Calu3 (cell line): ENCODE measurements at regions not wholly inside any gene's neighbourhood (a gene's known extent, or its start where the extent isn't known, plus 50 kb on each side); places are given as distances from the start of the nearest gene placed in this dataset.

ENCODE experiments used
- BruUV-seq: library from RNA; stranded (reverse); fragments of 400-500 nt; replicated peaks from 2 replicates; lab custom pipeline; 2021; lab: Mats Ljungman, UMichigan
- CTCF ChIA-PET: fragments of 300-600 bp; sonication (Branson Sonifier 250); formaldehyde crosslinking; loops from one replicate; lab custom pipeline; 2022; ENCODE audit warnings: antibody characterized with exemption; lab: Charles Lee
- DNase-seq: peaks from one replicate; pipeline ENCODE4 v3.0.0; 2022
- H3K27ac Mint-ChIP-seq: one replicate; pipeline ENCODE4 v1.8.0; 2022; ENCODE audit warnings: mixed read lengths; ENCODE audit not compliant: unreplicated experiment
- H3K27me3 Mint-ChIP-seq: one replicate; pipeline ENCODE4 v1.8.0; 2022; ENCODE audit warnings: mixed read lengths; ENCODE audit not compliant: unreplicated experiment
- H3K36me3 Mint-ChIP-seq: one replicate; pipeline ENCODE4 v1.8.0; 2022; ENCODE audit warnings: mild to moderate bottlenecking, moderate library complexity, mixed read lengths; ENCODE audit not compliant: insufficient read depth, unreplicated experiment
- H3K4me1 Mint-ChIP-seq: one replicate; pipeline ENCODE4 v1.8.0; 2022; ENCODE audit warnings: mild to moderate bottlenecking, low read depth, mixed read lengths; ENCODE audit not compliant: unreplicated experiment
- H3K4me3 Mint-ChIP-seq: one replicate; pipeline ENCODE4 v1.8.0; 2022; ENCODE audit warnings: mild to moderate bottlenecking, low read depth, moderate library complexity, mixed read lengths; ENCODE audit not compliant: unreplicated experiment
- H3K9me3 Mint-ChIP-seq: one replicate; pipeline ENCODE4 v1.8.0; 2022; ENCODE audit warnings: low read depth, mixed read lengths; ENCODE audit not compliant: unreplicated experiment
- CTCF ChIP-seq: fragments of 200-600 bp; IDR thresholded peaks from one replicate; pipeline ENCODE4 v1.8.0; 2022; ENCODE audit warnings: antibody characterized with exemption; ENCODE audit not compliant: unreplicated experiment
- intact Hi-C: fragments of 100-400 bp; cut with micrococcal nuclease; formaldehyde crosslinking; loops from one replicate; pipeline ENCODE4 v1.10.0; 2022; ENCODE audit not compliant: unreplicated experiment

- no peaks in the 10 kb centered on the region for H3K36me3 Mint-ChIP-seq
- H3K27me3 Mint-ChIP-seq: no peaks in the 10 kb centered on the region
- no TSS peak for BruUV-seq
- no peak for DNase-seq
- CTCF ChIA-PET: no interaction called here
- no peak overlapping the region for H3K4me3 Mint-ChIP-seq
- no peaks in the 10 kb centered on the region for H3K4me1 Mint-ChIP-seq
- H3K9me3 Mint-ChIP-seq: peaks cover 3% of the 10 kb centered on the region
- H3K27ac Mint-ChIP-seq: no peak overlapping the region
- no peak for TF ChIP-seq CTCF
- intact Hi-C loops: no loop called here
Measured at GRCh38 chr12:45148619-45149018, 67.3 kb upstream of the ANO6 start.

- H3K4me3 Mint-ChIP-seq: no peak overlapping the region
- no peaks in the 10 kb centered on the region for H3K4me1 Mint-ChIP-seq
- H3K27ac Mint-ChIP-seq: no peak overlapping the region
- no peaks in the 10 kb centered on the region for H3K27me3 Mint-ChIP-seq
- BruUV-seq: no TSS peak
- intact Hi-C loops: no loop called here
- peaks cover 2% of the 10 kb centered on the region for H3K9me3 Mint-ChIP-seq
- CTCF ChIA-PET: no interaction called here
- no peak for TF ChIP-seq CTCF
- no peak for DNase-seq
- no peaks in the 10 kb centered on the region for H3K36me3 Mint-ChIP-seq
Measured at GRCh38 chr12:45165284-45165683, 50.6 kb upstream of the ANO6 start.

- H3K4me3 Mint-ChIP-seq: no peak overlapping the region
- no peaks in the 10 kb centered on the region for H3K36me3 Mint-ChIP-seq
- CTCF ChIA-PET: no interaction called here
- no peak for DNase-seq
- intact Hi-C loops: no loop called here
- BruUV-seq: no TSS peak
- peaks cover 2% of the 10 kb centered on the region for H3K9me3 Mint-ChIP-seq
- no peaks in the 10 kb centered on the region for H3K4me1 Mint-ChIP-seq
- no peak for TF ChIP-seq CTCF
- H3K27ac Mint-ChIP-seq: no peak overlapping the region
- no peaks in the 10 kb centered on the region for H3K27me3 Mint-ChIP-seq
Measured at GRCh38 chr12:45166056-45166455, 49.8 kb upstream of the ANO6 start.
